MM.1S (cell line): ENCODE measurements at regions not wholly inside any gene's neighbourhood (a gene's known extent, or its start where the extent isn't known, plus 50 kb on each side); places are given as distances from the start of the nearest gene placed in this dataset.

Source experiments
- CTCF ChIP-seq: fragments of 300-600 bp; sonication (generic); IDR thresholded peaks from 2 replicates; pipeline ENCODE4 v1.5.1; 2016; ENCODE audit warnings: antibody characterized with exemption, low read length, mixed read lengths
- EZH2 ChIP-seq: fragments of 300-600 bp; sonication (generic); optimal IDR thresholded peaks from 2 replicates; pipeline ENCODE3; 2017; ENCODE audit warnings: low read depth, mild to moderate bottlenecking, antibody characterized with exemption, low read length, mixed read lengths

GRCh38 chr17:12313786-12314185 is 293.1 kb downstream of the MAP2K4 start:
- TF ChIP-seq CTCF (no peak), EZH2 (no peak)
